Activated naive CD4-positive, alpha-beta T cell treated with anti-CD3 and anti-CD28 coated beads for 36 hours (primary cell): ENCODE measurements at regions not wholly inside any gene's neighbourhood (a gene's known extent, or its start where the extent isn't known, plus 50 kb on each side); places are given as distances from the start of the nearest gene placed in this dataset.

ENCODE experiments used
- CTCF ChIA-PET: fragments of 350-600 bp; sonication (Branson Sonifier 250); formaldehyde crosslinking; loops from one replicate; lab custom pipeline; 2021; ENCODE audit warnings: antibody characterized with exemption; lab: Charles Lee
- DNase-seq: peaks from one replicate; pipeline ENCODE4 v3.0.0-alpha.2; 2020
- H3K27ac Mint-ChIP-seq: one replicate; pipeline ENCODE4 v1.8.0; 2021; ENCODE audit warnings: mild to moderate bottlenecking, mixed read lengths
- H3K27me3 Mint-ChIP-seq: one replicate; pipeline ENCODE4 v1.8.0; 2021; ENCODE audit warnings: low read depth, mixed read lengths
- H3K36me3 Mint-ChIP-seq: one replicate; pipeline ENCODE4 v1.8.0; 2021; ENCODE audit warnings: low read depth, mixed read lengths
- H3K4me1 Mint-ChIP-seq: one replicate; pipeline ENCODE4 v1.8.0; 2021; ENCODE audit warnings: low read depth, mixed read lengths
- H3K4me3 Mint-ChIP-seq: one replicate; pipeline ENCODE4 v1.8.0; 2021; ENCODE audit warnings: mild to moderate bottlenecking, moderate library complexity, mixed read lengths
- H3K9me3 Mint-ChIP-seq: one replicate; pipeline ENCODE4 v1.8.0; 2021; ENCODE audit warnings: mixed read lengths
- intact Hi-C: fragments of 100-400 bp; cut with micrococcal nuclease; formaldehyde crosslinking; loops from one replicate; pipeline ENCODE4 v1.15.1; 2023

DNA sequence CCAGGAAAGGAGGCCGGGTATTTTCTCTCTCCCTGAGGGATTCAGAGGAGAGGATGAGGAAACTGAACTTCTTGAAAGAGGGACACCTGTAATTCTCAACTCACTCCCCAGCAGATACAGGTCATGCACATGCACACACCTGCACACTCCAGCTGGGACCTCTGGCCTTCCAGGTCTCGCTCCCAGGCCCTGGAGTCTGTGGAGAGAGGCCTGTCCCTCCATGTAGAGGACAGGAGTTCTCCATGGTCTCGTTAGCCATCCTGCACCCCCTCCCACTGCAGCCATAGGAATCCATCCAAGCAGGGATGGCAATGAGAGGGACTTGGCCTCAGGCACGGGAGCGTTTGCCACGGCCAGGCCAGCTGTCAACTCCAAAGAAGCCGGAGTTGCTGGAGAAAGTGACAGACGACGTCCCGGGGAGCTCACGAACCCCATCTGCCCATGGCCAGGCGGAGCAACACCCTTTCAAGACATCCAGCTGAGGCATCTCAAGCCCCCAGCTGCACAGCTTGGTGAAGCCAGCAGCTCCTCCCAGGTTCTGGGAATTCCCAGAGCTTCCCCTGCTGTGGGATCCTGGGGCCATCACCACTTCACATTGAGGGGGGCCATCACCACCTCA is 223.3 kb downstream of the UACA start:
- Mint-ChIP-seq H3K4me1 (peaks cover 36% of the 10 kb centered on the region), H3K36me3 (no peaks in the 10 kb centered on the region), H3K27me3 (no peaks in the 10 kb centered on the region), H3K27ac (no peak overlapping the region), H3K4me3 (no peak overlapping the region), H3K9me3 (no peaks in the 10 kb centered on the region)
- no peak for DNase-seq
- intact Hi-C loops, result no loop called here
- CTCF ChIA-PET, result interaction anchor here (0.7 to 0.9 kb wide), 3 partner anchors 15 to 66 kb away, joined by 3 to 4 read pairs (median 4); no protein-coding TSS in a partner anchor

DNA sequence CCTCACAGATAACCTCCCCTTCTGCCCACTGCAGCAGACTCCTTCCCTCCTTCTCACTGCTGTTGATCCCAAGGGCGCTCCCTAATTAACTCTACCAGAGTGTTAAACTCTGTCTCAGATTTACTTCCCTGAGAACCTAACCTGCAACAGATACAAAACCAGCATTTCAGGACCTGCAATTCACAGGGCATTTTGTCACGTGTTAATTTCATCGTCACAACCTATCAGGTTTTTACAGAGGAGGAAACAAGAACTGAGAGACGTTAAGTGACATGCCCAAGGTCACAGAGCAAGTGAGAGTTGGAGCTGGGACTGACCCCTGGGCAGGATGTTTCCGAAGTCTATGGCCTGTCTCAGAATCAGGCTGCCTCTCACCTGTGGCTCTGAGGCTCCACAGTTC is 223.9 kb downstream of the UACA start:
- H3K4me1 Mint-ChIP-seq, result peaks cover 31% of the 10 kb centered on the region
- H3K27ac Mint-ChIP-seq, result no peak overlapping the region
- CTCF ChIA-PET, result no interaction called here

DNA sequence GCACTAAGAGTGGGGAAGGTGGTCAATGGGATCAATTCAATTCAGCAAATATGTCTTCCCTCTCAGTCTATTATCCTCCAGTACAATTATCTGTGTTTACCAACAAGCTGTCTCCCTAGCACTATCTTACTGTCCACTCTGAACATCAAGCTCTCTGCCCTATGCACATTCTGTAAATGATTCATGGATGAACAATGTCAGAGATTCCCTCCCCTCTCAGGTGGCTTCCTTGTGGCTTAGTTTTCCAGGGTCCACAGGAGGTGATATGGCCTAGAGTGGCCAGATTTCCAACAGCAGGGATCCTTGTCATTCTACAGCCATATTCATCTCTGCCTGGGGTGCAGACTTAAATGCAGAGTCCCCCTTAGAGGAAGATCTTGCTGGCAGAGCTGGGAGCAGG is 225.1 kb downstream of the UACA start:
- Mint-ChIP-seq H3K4me1 (peaks cover 32% of the 10 kb centered on the region), H3K27ac (no peak overlapping the region), H3K36me3 (peaks cover 1% of the 10 kb centered on the region), H3K9me3 (no peaks in the 10 kb centered on the region), H3K27me3 (no peaks in the 10 kb centered on the region), H3K4me3 (no peak overlapping the region)
- CTCF ChIA-PET, result no interaction called here
- intact Hi-C loops, result no loop called here
- DNase-seq, result no peak

More for the DNA sequence above, 223.9 kb downstream of the UACA start:
- H3K36me3 Mint-ChIP-seq, result no peaks in the 10 kb centered on the region
- DNase-seq, result no peak
- intact Hi-C loops, result no loop called here
- H3K27me3 Mint-ChIP-seq, result no peaks in the 10 kb centered on the region
- H3K4me3 Mint-ChIP-seq, result no peak overlapping the region
- no peaks in the 10 kb centered on the region for H3K9me3 Mint-ChIP-seq

DNA sequence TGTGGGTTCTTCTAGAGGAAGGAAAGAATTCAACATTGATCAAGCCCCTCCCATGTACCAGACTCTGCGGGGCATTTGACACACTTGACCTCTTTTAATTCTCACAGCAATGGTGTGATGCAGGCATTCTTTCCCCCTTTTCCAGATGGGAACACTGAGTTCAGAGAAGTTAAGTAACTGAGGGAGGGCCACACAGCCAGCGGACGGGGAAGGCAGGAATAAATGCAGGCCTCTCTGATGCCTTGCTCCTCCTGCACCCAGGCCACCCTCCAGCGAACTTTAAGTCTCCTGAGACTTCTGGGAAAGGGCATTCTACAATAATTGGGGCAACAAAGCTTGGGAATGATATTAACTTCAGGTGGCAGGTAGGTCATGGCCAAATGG is 227.4 kb downstream of the UACA start:
- H3K4me3 Mint-ChIP-seq, result peak overlapping the region; percentile 89
- peaks cover 1% of the 10 kb centered on the region for H3K36me3 Mint-ChIP-seq
- peaks cover 51% of the 10 kb centered on the region for H3K4me1 Mint-ChIP-seq
- CTCF ChIA-PET, result interaction anchor here (0.6 to 3.1 kb wide), 8 partner anchors 8 to 808 kb away, joined by 3 to 15 read pairs (median 6); no protein-coding TSS in a partner anchor
- no peak for DNase-seq
- no peaks in the 10 kb centered on the region for H3K9me3 Mint-ChIP-seq
- intact Hi-C loops, result loop anchor here (1.0 kb wide), 3 partner anchors 12 to 44 kb away; no protein-coding TSS in a partner anchor
- peak overlapping the region; percentile 92 for H3K27ac Mint-ChIP-seq
- no peaks in the 10 kb centered on the region for H3K27me3 Mint-ChIP-seq

DNA sequence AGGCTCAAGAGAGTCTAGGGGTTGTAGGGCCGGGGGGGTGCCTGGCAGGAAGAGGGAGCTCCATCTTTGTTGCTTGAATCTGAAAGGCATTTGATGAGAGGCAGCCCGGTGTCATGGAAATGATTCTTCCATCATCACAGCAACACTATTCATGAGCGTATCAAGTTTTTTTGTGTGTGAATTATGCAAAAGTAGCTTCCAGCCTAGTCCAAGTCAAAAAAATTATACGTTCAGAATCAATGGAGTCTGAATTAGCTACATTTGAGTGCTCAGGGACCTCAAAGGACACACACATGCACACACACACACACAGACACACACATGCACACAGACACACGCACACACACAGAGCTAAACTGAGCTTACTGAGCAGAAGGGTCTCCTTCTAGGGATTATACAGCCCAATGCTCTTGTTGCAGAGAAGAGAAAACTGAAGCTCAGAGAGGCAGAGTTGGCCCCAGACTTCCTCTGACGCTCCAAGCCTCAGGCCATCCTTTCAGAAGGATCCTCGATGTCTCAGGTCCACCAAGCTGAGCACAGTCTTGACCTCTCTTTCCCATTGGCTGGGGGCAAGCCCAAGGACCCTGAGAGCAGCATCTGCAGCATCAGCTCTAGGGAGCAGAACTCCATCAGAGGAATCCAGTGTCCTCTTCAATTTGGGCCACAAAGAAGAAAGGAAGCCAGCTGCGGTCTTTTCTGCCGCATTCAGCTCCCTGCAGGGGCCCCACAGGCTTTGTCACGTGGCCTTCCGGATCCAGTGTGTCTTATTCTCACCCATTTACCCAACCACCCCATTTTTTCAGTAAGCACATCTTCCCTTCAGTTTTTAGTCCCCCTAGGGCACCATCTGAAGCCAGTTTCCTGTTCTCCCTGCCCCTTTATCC is 228.0 kb downstream of the UACA start:
- Mint-ChIP-seq H3K27ac (peak overlapping the region; percentile 92), H3K9me3 (no peaks in the 10 kb centered on the region)
- CTCF ChIA-PET, result interaction anchor here (0.6 to 3.1 kb wide), 13 partner anchors 9 to 807 kb away, joined by 3 to 15 read pairs (median 5); no protein-coding TSS in a partner anchor

DNA sequence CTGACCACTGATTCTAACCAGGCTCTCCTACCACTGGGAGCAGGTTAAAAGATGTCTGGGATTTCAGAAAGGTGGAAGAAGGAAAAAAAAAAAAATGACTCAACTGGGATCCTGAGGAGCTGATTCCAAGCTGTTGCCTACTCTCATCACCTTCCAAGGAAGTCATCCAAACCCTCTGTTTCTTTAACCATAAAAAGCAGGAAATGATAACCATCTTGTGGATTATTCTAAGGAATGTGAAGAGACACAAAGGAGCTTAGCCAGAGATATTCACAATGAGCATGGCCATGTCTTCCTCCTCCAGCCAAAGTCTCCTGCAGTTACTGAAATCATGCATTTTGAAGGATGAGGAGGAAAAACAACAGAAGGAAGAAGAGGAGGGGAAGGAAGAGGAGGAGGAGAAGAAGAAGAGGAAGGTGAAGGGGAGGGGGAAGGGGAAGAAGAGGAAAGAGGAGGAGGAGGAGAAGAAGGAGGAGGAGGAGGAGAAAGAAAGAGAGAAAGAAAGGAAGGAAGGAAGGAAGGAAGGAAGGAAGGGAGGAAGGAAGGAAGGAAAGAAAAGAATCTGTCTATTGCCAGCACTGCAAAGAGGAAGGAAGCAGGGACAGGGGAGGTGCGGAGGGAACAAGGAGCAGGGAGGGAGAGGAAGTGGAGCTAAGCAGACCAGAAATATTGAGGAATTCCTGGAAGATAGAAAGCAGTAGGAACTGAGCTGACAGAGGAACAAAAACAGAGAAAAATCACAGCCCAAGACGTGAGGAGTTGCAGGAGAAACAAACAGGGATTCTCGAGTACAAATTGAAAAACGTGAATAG is 229.2 kb downstream of the UACA start:
- H3K36me3 Mint-ChIP-seq, result peaks cover 3% of the 10 kb centered on the region
- H3K4me1 Mint-ChIP-seq, result peaks cover 62% of the 10 kb centered on the region
- intact Hi-C loops, result no loop called here
- H3K27ac Mint-ChIP-seq, result peak overlapping the region; percentile 92
- H3K4me3 Mint-ChIP-seq, result peak overlapping the region; percentile 89
- CTCF ChIA-PET, result interaction anchor here (0.7 to 3.1 kb wide), 10 partner anchors 10 to 217 kb away, joined by 3 to 15 read pairs (median 6); no protein-coding TSS in a partner anchor
- H3K9me3 Mint-ChIP-seq, result no peaks in the 10 kb centered on the region
- H3K27me3 Mint-ChIP-seq, result no peaks in the 10 kb centered on the region
- DNase-seq, result no peak

More for the DNA sequence above, 228.0 kb downstream of the UACA start:
- Mint-ChIP-seq H3K4me1 (peaks cover 51% of the 10 kb centered on the region), H3K27me3 (no peaks in the 10 kb centered on the region), H3K4me3 (peak overlapping the region; percentile 89), H3K36me3 (peaks cover 1% of the 10 kb centered on the region)
- intact Hi-C loops, result loop anchor here (1.0 kb wide), 3 partner anchors 13 to 43 kb away; no protein-coding TSS in a partner anchor
- peak; percentile 83 for DNase-seq

DNA sequence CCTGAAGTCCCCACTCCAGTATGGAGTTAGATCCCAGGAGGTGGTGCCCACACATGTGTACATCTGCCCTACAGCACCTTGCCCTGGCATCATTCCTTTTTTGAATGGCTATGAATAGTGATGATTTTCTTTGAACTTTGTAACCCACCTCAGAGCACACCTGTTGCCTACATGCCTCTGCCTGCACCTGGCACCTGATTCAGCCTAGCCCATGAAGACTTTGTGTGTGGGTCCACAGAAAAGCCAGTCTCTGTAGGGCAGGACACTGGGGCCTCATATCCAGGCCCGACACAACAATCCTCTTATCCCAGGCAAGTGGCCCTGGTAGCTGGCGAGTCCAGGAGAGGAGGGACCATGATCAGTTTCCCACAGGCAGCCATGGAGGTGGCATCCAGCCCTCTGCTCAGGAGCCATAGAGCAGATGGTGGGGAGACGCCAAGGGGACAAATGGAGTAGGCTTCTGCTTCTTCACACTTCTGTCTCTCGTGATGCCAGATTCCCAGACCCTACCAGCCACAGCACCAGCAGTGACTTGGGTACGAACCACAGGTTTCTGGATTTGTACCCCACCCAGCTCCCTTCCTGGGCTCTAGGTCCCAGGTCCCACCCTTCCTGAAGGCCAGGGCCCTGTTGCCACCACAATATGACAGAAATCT is 230.7 kb downstream of the UACA start:
- Mint-ChIP-seq H3K27ac (peak overlapping the region; percentile 26), H3K9me3 (no peaks in the 10 kb centered on the region), H3K27me3 (no peaks in the 10 kb centered on the region), H3K4me1 (peaks cover 72% of the 10 kb centered on the region), H3K36me3 (peaks cover 3% of the 10 kb centered on the region), H3K4me3 (peak overlapping the region; percentile 89)
- no peak for DNase-seq
- intact Hi-C loops, result no loop called here
- CTCF ChIA-PET, result interaction anchor here (0.9 kb wide), 1 partner anchor 20 kb away, joined by 3 read pairs; no protein-coding TSS in a partner anchor

DNA sequence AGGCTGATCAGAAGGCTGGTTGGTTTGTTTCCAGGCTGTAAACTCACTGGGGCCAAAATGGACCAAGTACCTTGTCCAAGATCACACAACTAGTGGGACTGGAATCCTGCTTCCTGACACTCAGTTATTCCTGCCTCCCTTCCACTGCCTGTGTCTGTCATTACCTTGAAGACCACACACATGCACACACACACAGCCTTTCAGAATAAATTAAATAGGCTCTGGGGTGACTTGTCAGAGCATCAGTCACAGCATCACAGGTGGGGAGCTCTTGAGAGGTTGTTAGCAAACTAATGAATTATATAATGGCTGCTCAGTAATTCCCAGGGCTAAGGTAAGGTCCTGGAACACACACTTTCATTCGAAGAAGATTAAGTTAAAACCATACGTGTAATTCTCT is 231.8 kb downstream of the UACA start:
- Mint-ChIP-seq H3K4me3 (no peak overlapping the region), H3K4me1 (peaks cover 81% of the 10 kb centered on the region), H3K9me3 (no peaks in the 10 kb centered on the region), H3K36me3 (peaks cover 3% of the 10 kb centered on the region), H3K27me3 (no peaks in the 10 kb centered on the region), H3K27ac (no peak overlapping the region)
- CTCF ChIA-PET, result interaction anchor here (0.8 kb wide), 1 partner anchor 11 kb away, joined by 3 read pairs; no protein-coding TSS in a partner anchor
- no peak for DNase-seq
- intact Hi-C loops, result no loop called here

DNA sequence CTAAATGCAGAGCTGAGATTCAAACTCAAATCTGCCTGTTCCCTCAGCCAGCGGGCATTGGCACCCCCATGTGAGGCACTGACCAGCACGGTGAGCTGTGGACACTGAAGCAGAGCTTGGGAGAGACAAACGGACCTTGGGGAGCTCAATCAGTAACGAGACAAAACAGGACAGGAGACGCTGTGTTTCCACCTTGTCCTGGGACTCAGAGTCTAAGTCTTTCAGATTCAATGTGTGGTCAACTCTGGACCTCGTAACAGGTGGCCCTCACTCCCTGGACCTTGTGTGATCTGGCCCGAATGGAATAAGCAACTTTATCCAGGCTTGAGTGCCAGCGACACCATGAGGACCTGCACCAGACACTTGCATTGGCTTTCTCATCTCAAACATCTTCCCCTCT is 232.5 kb downstream of the UACA start:
- Mint-ChIP-seq H3K4me3 (no peak overlapping the region), H3K9me3 (no peaks in the 10 kb centered on the region), H3K36me3 (peaks cover 3% of the 10 kb centered on the region), H3K27me3 (no peaks in the 10 kb centered on the region), H3K27ac (no peak overlapping the region), H3K4me1 (peaks cover 81% of the 10 kb centered on the region)
- DNase-seq, result no peak
- intact Hi-C loops, result no loop called here
- CTCF ChIA-PET, result interaction anchor here (0.8 kb wide), 1 partner anchor 10 kb away, joined by 3 read pairs; no protein-coding TSS in a partner anchor

DNA sequence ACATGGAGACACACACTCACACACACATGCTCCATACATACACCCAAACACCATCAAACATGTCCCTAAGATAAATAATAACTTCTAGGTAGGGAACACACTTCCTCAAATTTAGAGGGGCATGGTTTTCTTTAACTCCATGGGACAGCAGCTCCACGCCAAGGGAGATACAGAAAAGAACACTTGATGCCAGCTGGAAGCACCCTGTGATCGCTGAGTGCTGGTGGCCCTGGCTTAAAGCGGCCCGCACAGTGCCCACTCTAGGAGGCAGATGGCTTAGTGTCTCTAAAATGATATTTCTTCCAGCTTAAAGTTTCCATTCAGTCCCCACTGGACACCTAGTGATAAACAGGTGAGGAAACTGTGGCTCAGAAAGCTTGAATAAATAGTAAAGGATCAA is 232.9 kb downstream of the UACA start:
- no peaks in the 10 kb centered on the region for H3K9me3 Mint-ChIP-seq
- CTCF ChIA-PET, result no interaction called here
- H3K4me3 Mint-ChIP-seq, result peak overlapping the region; percentile 0
- peak overlapping the region; percentile 2 for H3K27ac Mint-ChIP-seq
- H3K36me3 Mint-ChIP-seq, result peaks cover 3% of the 10 kb centered on the region
- no peak for DNase-seq
- H3K4me1 Mint-ChIP-seq, result peaks cover 81% of the 10 kb centered on the region
- intact Hi-C loops, result no loop called here
- H3K27me3 Mint-ChIP-seq, result no peaks in the 10 kb centered on the region

DNA sequence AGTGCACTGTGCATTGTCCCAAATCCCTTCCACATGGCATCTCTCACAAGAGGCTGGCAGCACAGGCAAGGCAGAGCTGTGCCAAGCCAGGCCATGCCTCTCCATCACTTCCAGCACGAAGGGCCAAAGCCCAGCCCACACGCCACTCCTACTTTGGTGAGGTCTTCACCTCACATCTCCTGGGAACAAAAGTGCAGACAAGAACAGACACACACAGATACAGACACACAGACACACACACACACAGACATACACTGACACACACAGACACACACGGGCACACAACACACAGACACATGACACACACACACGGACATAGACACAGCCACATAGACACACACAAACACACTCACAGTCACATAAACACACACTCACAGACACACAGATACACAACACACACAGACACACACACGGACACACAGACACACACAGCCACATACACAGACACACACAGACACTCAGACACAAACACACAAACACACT is 233.3 kb downstream of the UACA start:
- Mint-ChIP-seq H3K27ac (peak overlapping the region; percentile 2), H3K4me1 (peaks cover 82% of the 10 kb centered on the region), H3K36me3 (peaks cover 3% of the 10 kb centered on the region), H3K9me3 (no peaks in the 10 kb centered on the region), H3K27me3 (no peaks in the 10 kb centered on the region), H3K4me3 (peak overlapping the region; percentile 0)
- DNase-seq, result no peak
- intact Hi-C loops, result no loop called here
- CTCF ChIA-PET, result no interaction called here
